ENCODE measurements at regions not wholly inside any gene's neighbourhood (a gene's known extent, or its start where the extent isn't known, plus 50 kb on each side); places are given as distances from the start of the nearest gene placed in this dataset.

GRCh38 chr2:142675398-142675797, 202.1 kb upstream of the KYNU start:
- ChIA-PET CTCF (ENCODE audit: partially characterized antibody) (interaction anchor here (0.7 to 1.2 kb wide), 2 partner anchors 19 to 800 kb away, joined by 3 read pairs; no protein-coding TSS in a partner anchor), POLR2A (ENCODE audit: partially characterized antibody) (no interaction called here)
- 94% methylated on average over 5 of the region's 5 CpGs; no CpG with 5 or more reads in 1 of the 2 experiments for WGBS, 2 experiments (ENCODE audit: extremely low coverage in 1 of 2, insufficient coverage in 1 of 2, insufficient read length in 1 of 2, insufficient replicate concordance in 2 of 2, low coverage in 1 of 2, low lambda C conversion rate in 2 of 2, missing lambda C conversion rate in 1 of 2)
- Histone ChIP-seq H3K36me3 (ENCODE audit: control insufficient read depth in 2 of 4, insufficient read depth in 4 of 4, low read length in 3 of 4) (no peaks in the 10 kb centered on the region), H3K23ac (ENCODE audit: insufficient read length) (no peak overlapping the region), H2BK15ac (ENCODE audit: low read length) (no peak overlapping the region), H2AK5ac (ENCODE audit: low read depth, low read length) (no peak overlapping the region), H4K20me1 (replicated peaks in 1 of 2; ENCODE audit: control insufficient read depth in 1 of 2, insufficient read depth in 2 of 2, low read length in 2 of 2) (no peaks in the 10 kb centered on the region), H3K27ac (ENCODE audit: low read depth, low read length) (no peak overlapping the region), H3K23me2 (ENCODE audit: low read depth, low read length) (no peaks in the 10 kb centered on the region), H4K5ac (ENCODE audit: insufficient read length, low read depth, low read length) (no peak overlapping the region), H2BK5ac (ENCODE audit: low read depth, low read length) (no peak overlapping the region), H3K18ac (ENCODE audit: extremely low read depth, low read length) (no peak overlapping the region), H2BK120ac (replicated peaks; ENCODE audit: low read depth, low read length) (no peak overlapping the region), H3K9ac (replicated peaks in 1 of 4; ENCODE audit: extremely low read depth in 1 of 4, low read depth in 3 of 4, low read length in 3 of 4) (no peak overlapping the region), H3K9me3 (ENCODE audit: insufficient read depth in 2 of 2, low read depth in 1 of 2, low read length in 1 of 2) (no peaks in the 10 kb centered on the region), H3K79me1 (ENCODE audit: low read depth, low read length) (no peaks in the 10 kb centered on the region), H3K4me3 (ENCODE audit: extremely low read depth in 1 of 4, insufficient read depth in 2 of 4, low read depth in 3 of 4, low read length in 4 of 4) (no peak overlapping the region), H3K4ac (replicated peaks; ENCODE audit: insufficient read length, low read depth, low read length) (no peak overlapping the region), H3K79me2 (ENCODE audit: control insufficient read depth in 1 of 2, insufficient read depth in 2 of 2, low read length in 2 of 2) (no peaks in the 10 kb centered on the region), H2BK12ac (ENCODE audit: low read depth, low read length) (no peak overlapping the region), H2BK20ac (ENCODE audit: low read length) (no peak overlapping the region), H2AFZ (ENCODE audit: low read length) (no peak overlapping the region), H3K4me1 (replicated peaks in 1 of 4; ENCODE audit: control insufficient read depth in 3 of 4, insufficient read depth in 4 of 4, low read length in 3 of 4) (no peaks in the 10 kb centered on the region), H3K4me2 (ENCODE audit: insufficient read depth in 1 of 2, low read depth in 2 of 2, low read length in 2 of 2) (no peak overlapping the region), H3K27me3 (replicated peaks in 1 of 4; ENCODE audit: control insufficient read depth in 3 of 4, extremely low read depth in 1 of 4, insufficient read depth in 3 of 4, low read length in 3 of 4) (no peaks in the 10 kb centered on the region), H4K8ac (ENCODE audit: extremely low read depth, insufficient read depth, low read length) (no peak overlapping the region), H3K56ac (replicated peaks; ENCODE audit: insufficient read length, low read depth, low read length) (no peak overlapping the region), H4K91ac (replicated peaks; ENCODE audit: insufficient read length, low read length) (no peak overlapping the region), H3K14ac (ENCODE audit: insufficient read length) (no peak overlapping the region)
- DNase-seq (ENCODE audit: low read depth in 1 of 2, low spot score in 2 of 2): no peak
- FAIRE-seq: no peak
- no peak for TF ChIP-seq SIN3A (conservative IDR thresholded peaks at IDR 0.05 in 1 of 2, IDR thresholded peaks at IDR 0.05 in 1 of 2; ENCODE audit: low read depth in 1 of 2, low read length in 2 of 2)
- TF ChIP-seq JUND (IDR thresholded peaks at IDR 0.05; ENCODE audit: low read length): no peak

All from H1 (cell line).